HEK293 (cell line): ENCODE measurements at regions not wholly inside any gene's neighbourhood (a gene's known extent, or its start where the extent isn't known, plus 50 kb on each side); places are given as distances from the start of the nearest gene placed in this dataset.
A peak's percentile ranks its signal among the peaks of the same experiment; 100 is the strongest.

Experiments used
- CTCF ChIA-PET: fragments of 350-600 bp; formaldehyde crosslinking; extraction: SDS; loops from one replicate; lab custom pipeline; 2021; ENCODE audit warnings: antibody characterized with exemption; lab: Yijun Ruan, JAX
- POLR2A ChIA-PET: fragments of 300-600 bp; formaldehyde crosslinking; extraction: SDS; loops from one replicate; lab custom pipeline; 2020; ENCODE audit warnings: antibody characterized with exemption, inconsistent platforms; lab: Yijun Ruan, JAX
- H3K27ac ChIP-seq: fragments of 200-500 bp; sonication (Bioruptor generic); 2 replicates; pipeline ENCODE4 v1.5.1; 2014; ENCODE audit warnings: low read depth, low read length, control low read depth, inconsistent platforms; ENCODE audit errors: extremely low read depth
- H3K36me3 ChIP-seq, 2 experiments: fragments of 200-500 bp in 1 of 2; sonication (Bioruptor generic) in 1 of 2; 1 replicate in 1 of 2; 2 replicates in 1 of 2; pipeline ENCODE4 v1.5.1; 2014 to 2017; ENCODE audit warnings: inconsistent platforms in 2 of 2, low read length in 2 of 2; ENCODE audit not compliant: control insufficient read depth in 2 of 2, insufficient read depth in 1 of 2
- H3K4me1 ChIP-seq: fragments of 200-500 bp; sonication (Bioruptor generic); 2 replicates; pipeline ENCODE4 v1.5.1; 2014; ENCODE audit warnings: mild to moderate bottlenecking, low read length, inconsistent platforms; ENCODE audit not compliant: control insufficient read depth, insufficient read depth
- H3K4me3 ChIP-seq: 2 replicates; pipeline ENCODE4 v1.5.1; 2011; ENCODE audit warnings: low read depth, mild to moderate bottlenecking, control low read depth, low read length, moderate library complexity
- H3K9me3 ChIP-seq: fragments of 200-500 bp; sonication (Bioruptor generic); 2 replicates; pipeline ENCODE4 v1.5.1; 2014; ENCODE audit warnings: low read depth, low read length, inconsistent platforms; ENCODE audit not compliant: control insufficient read depth, insufficient read depth
- CTCF ChIP-seq: fragments of 450-650 bp; formaldehyde crosslinking; IDR thresholded peaks from 2 replicates; pipeline ENCODE4 v1.5.1; 2016; ENCODE audit warnings: missing biosample characterization, missing genetic modification characterization
- HOXC10 ChIP-seq: sonication (generic); formaldehyde crosslinking; IDR thresholded peaks from 2 replicates; pipeline ENCODE4 v1.8.1; 2023; ENCODE audit warnings: mild to moderate bottlenecking, missing genetic modification reagents
- IKZF3 ChIP-seq: fragments of 450-650 bp; IDR thresholded peaks from 2 replicates; pipeline ENCODE4 v1.5.0; 2018; ENCODE audit warnings: missing biosample characterization, mild to moderate bottlenecking, missing genetic modification characterization, moderate library complexity
- REPIN1 ChIP-seq: fragments of 450-650 bp; formaldehyde crosslinking; IDR thresholded peaks from 2 replicates; pipeline ENCODE4 v1.5.1; 2017; ENCODE audit warnings: missing biosample characterization, missing genetic modification characterization, low read depth
- SALL2 ChIP-seq: fragments of 450-650 bp; formaldehyde crosslinking; IDR thresholded peaks from 2 replicates; pipeline ENCODE4 v1.5.0; 2017; ENCODE audit warnings: missing biosample characterization, mild to moderate bottlenecking, missing genetic modification characterization, borderline replicate concordance
- ZNF157 ChIP-seq: fragments of 450-650 bp; formaldehyde crosslinking; IDR thresholded peaks from 2 replicates; pipeline ENCODE4 v1.5.1; 2016; ENCODE audit warnings: missing biosample characterization, missing genetic modification characterization
- ZNF175 ChIP-seq: fragments of 450-650 bp; formaldehyde crosslinking; IDR thresholded peaks from 2 replicates; pipeline ENCODE4 v1.5.1; 2016; ENCODE audit warnings: missing biosample characterization, missing genetic modification characterization
- ZNF274 ChIP-seq, 2 experiments: fragments of 200-500 bp in 1 of 2; fragments of 450-650 bp in 1 of 2; sonication (Bioruptor generic) in 1 of 2; formaldehyde crosslinking in 1 of 2; IDR thresholded peaks; 2 replicates each; pipeline versions ENCODE4 v1.5.1 to v1.6.1; 2014 to 2016; ENCODE audit warnings: borderline replicate concordance in 1 of 2, inconsistent platforms in 1 of 2, low read length in 1 of 2, missing biosample characterization in 1 of 2, missing genetic modification characterization in 1 of 2
- ZNF398 ChIP-seq: fragments of 450-650 bp; formaldehyde crosslinking; IDR thresholded peaks from 2 replicates; pipeline ENCODE4 v1.5.1; 2017; ENCODE audit warnings: missing biosample characterization, missing genetic modification characterization
- ZNF521 ChIP-seq: fragments of 450-650 bp; formaldehyde crosslinking; IDR thresholded peaks from 2 replicates; pipeline ENCODE4 v1.5.1; 2017; ENCODE audit warnings: missing biosample characterization, mild to moderate bottlenecking, missing genetic modification characterization
- ZNF544 ChIP-seq: fragments of 450-650 bp; formaldehyde crosslinking; IDR thresholded peaks from 2 replicates; pipeline ENCODE4 v1.5.0; 2017; ENCODE audit warnings: missing biosample characterization, missing genetic modification characterization
- ZNF558 ChIP-seq: fragments of 450-650 bp; formaldehyde crosslinking; IDR thresholded peaks from 2 replicates; pipeline ENCODE4 v1.5.1; 2016; ENCODE audit warnings: missing biosample characterization, missing genetic modification characterization
- ZNF626 ChIP-seq: fragments of 450-650 bp; sonication (Bioruptor Pico); formaldehyde crosslinking; IDR thresholded peaks from 2 replicates; pipeline ENCODE4 v1.5.1; 2018; ENCODE audit warnings: missing biosample characterization, missing genetic modification characterization, inconsistent platforms
- ZNF654 ChIP-seq: fragments of 450-650 bp; formaldehyde crosslinking; IDR thresholded peaks from 2 replicates; pipeline ENCODE4 v1.5.1; 2016; ENCODE audit warnings: low read depth, missing biosample characterization, missing genetic modification characterization
- ZNF701 ChIP-seq: fragments of 450-650 bp; formaldehyde crosslinking; IDR thresholded peaks from 2 replicates; pipeline ENCODE4 v1.5.1; 2016; ENCODE audit warnings: missing biosample characterization, missing genetic modification characterization
- ZSCAN18 ChIP-seq: fragments of 450-650 bp; formaldehyde crosslinking; IDR thresholded peaks from 2 replicates; pipeline ENCODE4 v1.5.1; 2016; ENCODE audit warnings: missing biosample characterization, missing genetic modification characterization
- ZSCAN5A ChIP-seq: fragments of 450-650 bp; formaldehyde crosslinking; IDR thresholded peaks from 2 replicates; pipeline ENCODE4 v1.5.1; 2016; ENCODE audit warnings: missing biosample characterization, missing genetic modification characterization
- TF ChIP-seq, protein P1 (sequence below): fragments of 450-650 bp; formaldehyde crosslinking; IDR thresholded peaks from 2 replicates; pipeline ENCODE4 v1.5.1; 2017; ENCODE audit warnings: missing biosample characterization, missing genetic modification characterization
- TF ChIP-seq, protein P2 (sequence below): fragments of 450-650 bp; formaldehyde crosslinking; IDR thresholded peaks from 2 replicates; pipeline ENCODE4 v1.5.1; 2016; ENCODE audit warnings: missing biosample characterization, missing genetic modification characterization

DNA sequence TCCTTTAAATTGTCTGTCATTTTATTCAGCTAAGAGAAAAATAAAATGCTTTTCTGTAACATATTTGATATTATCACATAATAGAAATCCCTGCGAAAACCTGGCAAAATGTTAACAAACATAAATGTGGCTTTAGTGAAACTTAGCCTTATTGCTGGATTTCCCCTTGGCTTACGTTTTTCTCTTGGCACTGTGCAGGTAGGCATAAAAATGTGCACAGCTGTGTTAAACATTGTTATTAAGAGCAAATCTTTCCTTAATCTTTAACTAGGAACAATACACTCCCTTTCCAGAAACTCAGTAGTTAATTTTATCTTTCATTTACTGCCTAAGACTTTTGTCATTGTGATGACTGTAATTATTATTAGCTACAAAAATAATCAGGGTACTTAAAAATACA lies 202.4 kb upstream of the GNPDA2 start:
- no peaks in the 10 kb centered on the region for H3K9me3 ChIP-seq
- no peak overlapping the region for H3K27ac ChIP-seq
- H3K4me3 ChIP-seq = no peak overlapping the region
- ChIA-PET CTCF (interaction anchor here (0.6 to 2.0 kb wide), 3 partner anchors 436 to 1342 kb away, joined by 3 to 4 read pairs (median 4); no protein-coding TSS in a partner anchor), POLR2A (no interaction called here)
- TF ChIP-seq, protein P1, sequence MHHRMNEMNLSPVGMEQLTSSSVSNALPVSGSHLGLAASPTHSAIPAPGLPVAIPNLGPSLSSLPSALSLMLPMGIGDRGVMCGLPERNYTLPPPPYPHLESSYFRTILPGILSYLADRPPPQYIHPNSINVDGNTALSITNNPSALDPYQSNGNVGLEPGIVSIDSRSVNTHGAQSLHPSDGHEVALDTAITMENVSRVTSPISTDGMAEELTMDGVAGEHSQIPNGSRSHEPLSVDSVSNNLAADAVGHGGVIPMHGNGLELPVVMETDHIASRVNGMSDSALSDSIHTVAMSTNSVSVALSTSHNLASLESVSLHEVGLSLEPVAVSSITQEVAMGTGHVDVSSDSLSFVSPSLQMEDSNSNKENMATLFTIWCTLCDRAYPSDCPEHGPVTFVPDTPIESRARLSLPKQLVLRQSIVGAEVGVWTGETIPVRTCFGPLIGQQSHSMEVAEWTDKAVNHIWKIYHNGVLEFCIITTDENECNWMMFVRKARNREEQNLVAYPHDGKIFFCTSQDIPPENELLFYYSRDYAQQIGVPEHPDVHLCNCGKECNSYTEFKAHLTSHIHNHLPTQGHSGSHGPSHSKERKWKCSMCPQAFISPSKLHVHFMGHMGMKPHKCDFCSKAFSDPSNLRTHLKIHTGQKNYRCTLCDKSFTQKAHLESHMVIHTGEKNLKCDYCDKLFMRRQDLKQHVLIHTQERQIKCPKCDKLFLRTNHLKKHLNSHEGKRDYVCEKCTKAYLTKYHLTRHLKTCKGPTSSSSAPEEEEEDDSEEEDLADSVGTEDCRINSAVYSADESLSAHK (tag by site-specific recombination) = no peak
- TF ChIP-seq ZNF175 (tag by site-specific recombination) = no peak
- TF ChIP-seq IKZF3 = no peak
- TF ChIP-seq SALL2 = no peak
- TF ChIP-seq ZNF521 (tag by site-specific recombination) = no peak
- TF ChIP-seq ZNF157 (tag by site-specific recombination) = no peak
- TF ChIP-seq ZNF701 = no peak
- TF ChIP-seq ZNF558 (tag by site-specific recombination) = no peak
- TF ChIP-seq ZNF398 = no peak
- TF ChIP-seq ZSCAN5A (tag by site-specific recombination) = no peak
- TF ChIP-seq REPIN1 = no peak
- TF ChIP-seq HOXC10 (CRISPR knock-in tag) = no peak
- no peak for TF ChIP-seq ZNF274 (IDR thresholded peaks at IDR 0.05; ENCODE audit: low read length)
- no peak for TF ChIP-seq ZNF274 (tag by site-specific recombination; IDR thresholded peaks at IDR 0.05; ENCODE audit: borderline replicate concordance)
- no peak for TF ChIP-seq ZNF626 (tag by site-specific recombination)
- TF ChIP-seq ZSCAN18 (tag by site-specific recombination) = no peak
- no peak for TF ChIP-seq ZNF544
- H3K4me1 ChIP-seq = no peaks in the 10 kb centered on the region
- H3K36me3 ChIP-seq = no peaks in the 10 kb centered on the region

DNA sequence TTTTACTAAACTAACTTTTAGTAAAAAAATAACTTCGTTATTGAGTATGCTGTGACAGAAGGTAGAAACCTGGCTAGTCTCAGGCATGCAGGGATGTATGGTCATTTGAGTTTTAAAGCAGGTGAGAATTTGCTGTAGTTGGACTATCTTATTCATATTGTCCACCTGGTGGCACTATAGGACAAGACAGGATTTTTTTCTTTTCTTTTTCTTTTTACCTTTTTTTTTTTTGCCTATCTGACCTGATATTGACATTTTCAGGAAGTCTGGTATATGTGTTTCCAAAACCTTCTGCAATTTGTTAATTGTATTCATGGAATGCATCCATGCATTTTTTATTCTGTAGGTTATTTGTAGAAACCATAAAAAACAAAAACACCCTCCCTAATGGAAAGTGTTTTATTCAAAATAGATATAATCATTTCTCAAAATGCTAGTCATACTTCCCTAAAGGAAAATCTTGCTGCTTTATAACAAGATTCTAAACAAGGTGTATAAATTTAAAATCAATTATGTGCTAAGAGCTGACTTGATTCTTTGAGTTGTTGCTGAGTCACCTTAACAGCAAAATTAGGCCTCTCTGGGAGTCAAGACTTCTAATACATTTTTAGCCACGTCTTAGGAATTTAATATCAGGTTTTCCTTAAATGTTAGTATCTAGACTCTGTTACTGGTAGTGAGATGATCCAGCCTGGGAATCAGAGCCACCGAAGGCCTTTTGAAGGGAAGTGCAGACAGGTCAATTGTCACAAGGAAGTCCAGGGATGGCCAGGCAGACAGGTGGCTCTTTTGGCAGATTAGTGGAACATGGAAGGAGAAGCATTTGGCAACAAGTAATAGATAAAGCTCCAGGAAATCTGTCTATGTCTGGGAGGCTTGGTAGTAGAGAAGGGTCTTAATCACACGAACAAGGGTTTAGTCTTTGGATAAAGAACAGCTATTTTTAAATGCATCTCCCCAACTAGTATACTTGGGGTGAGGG lies 201.3 kb upstream of the GNPDA2 start:
- CTCF ChIA-PET = interaction anchor here (0.7 to 2.0 kb wide), 4 partner anchors 515 to 1343 kb away, joined by 3 to 4 read pairs (median 4); no protein-coding TSS in a partner anchor

More for the DNA sequence above, 201.3 kb upstream of the GNPDA2 start:
- no peak overlapping the region for H3K4me3 ChIP-seq
- H3K36me3 ChIP-seq = no peaks in the 10 kb centered on the region
- POLR2A ChIA-PET = no interaction called here
- TF ChIP-seq, protein P2, sequence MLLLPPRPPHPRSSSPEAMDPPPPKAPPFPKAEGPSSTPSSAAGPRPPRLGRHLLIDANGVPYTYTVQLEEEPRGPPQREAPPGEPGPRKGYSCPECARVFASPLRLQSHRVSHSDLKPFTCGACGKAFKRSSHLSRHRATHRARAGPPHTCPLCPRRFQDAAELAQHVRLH (tag by site-specific recombination) = no peak
- TF ChIP-seq CTCF (tag by site-specific recombination) (peak; percentile 21; the same call in 1 of the 2 replicates), ZNF654 (tag by site-specific recombination) (peak; percentile 69)
- no peak overlapping the region for H3K27ac ChIP-seq
- H3K9me3 ChIP-seq = no peaks in the 10 kb centered on the region
- H3K4me1 ChIP-seq = no peaks in the 10 kb centered on the region
